ENCODE measurements at regions not wholly inside any gene's neighbourhood (a gene's known extent, or its start where the extent isn't known, plus 50 kb on each side); places are given as distances from the start of the nearest gene placed in this dataset.

DNA sequence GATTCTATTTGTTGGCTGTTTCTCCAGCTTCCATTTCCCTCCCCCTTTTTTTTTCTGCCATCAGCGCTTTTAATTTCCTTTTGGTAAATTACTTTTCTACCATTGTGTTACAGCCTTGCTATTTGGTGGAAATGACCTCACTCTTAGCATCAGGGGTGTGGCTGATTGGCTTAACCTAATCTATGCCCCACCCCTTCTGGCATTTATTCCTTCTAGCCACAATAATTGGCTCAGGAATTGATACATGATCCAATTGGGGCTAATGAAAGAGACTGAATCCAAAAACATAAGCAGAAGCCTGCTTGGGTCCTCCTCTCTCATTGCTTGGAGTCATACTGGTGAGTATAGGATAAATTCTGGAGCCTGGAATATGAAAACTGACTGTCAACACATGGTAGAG, 402.4 kb upstream of the LRRC4C start:
- DNase-seq (ENCODE audit: low spot score), result no peak

DNA sequence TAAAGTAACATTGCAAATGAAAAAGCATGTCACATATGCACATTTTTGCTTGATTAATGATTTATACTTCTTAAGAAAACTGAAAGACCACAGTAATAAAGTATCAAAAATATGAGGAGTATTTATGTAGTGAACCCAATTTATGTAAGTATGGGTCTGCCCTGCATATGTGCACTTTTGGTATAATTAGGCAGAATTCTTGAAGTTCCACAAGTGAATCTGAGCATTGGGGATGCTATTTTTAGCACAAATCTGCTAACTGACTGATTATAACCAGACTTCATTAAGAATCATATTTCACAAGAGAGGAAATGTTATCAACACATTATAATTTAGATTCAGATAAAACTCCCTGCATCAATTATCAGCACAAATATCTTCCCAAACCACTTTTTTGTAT, 407.1 kb upstream of the LRRC4C start:
- DNase-seq (ENCODE audit: low spot score), result no peak

DNA sequence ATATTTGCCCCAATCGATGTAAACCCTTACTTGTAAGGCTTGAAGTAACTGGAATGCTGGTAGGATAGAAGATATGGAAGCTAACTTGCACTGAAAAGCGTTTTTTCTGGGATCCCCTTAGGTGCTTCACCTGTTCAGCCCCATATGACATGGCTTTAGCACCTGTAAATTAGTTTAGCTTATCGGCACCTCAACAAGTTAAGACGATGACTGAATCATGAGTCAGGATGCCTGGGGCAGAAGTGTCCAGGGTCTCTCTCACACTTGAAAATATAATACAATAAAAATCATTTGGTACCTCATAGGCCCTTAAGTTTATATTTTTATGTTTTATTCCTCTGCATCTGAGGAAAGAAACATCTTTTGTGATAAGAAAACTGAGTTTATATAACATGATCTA, 409.2 kb upstream of the LRRC4C start:
- DNase-seq (ENCODE audit: low spot score), result no peak

DNA sequence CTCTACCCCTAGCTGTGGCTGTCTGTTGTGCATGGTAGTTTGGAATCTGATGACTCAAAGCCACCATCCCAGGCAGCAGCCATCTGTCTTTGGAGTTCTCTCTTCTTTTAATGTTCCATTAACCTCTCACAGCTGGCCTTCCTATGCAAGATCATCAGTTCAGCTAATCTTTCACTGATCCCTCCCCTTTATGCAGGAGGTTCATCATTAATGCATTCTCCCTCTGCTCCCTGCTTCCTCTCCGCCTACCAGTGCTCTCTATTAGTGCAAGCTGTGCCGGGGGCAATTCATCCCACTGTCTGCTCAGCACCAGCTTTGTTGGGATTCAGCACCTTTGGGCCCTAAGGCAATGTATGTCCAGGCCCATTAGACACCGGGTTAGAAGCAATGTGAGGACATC, 413.0 kb upstream of the LRRC4C start:
- DNase-seq (ENCODE audit: low spot score), result no peak

DNA sequence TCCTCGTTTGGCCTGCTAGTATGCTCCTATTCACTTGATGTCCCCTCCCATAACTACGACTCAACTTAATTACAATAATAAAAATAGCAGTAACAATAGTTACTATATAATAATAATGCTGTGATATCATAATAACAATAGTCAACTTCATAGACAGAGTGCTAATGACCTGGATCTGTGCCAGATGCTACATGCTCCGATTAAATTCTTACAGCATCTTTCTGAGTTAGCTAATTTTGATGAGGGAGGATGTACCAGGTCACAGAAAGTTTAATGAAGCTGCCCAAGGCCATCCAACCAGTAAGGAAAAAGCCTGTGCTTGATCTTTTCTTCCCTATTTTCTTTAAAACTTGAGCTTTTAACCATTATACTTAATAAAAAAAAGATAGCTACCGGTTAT, 413.4 kb upstream of the LRRC4C start:
- no peak for DNase-seq (ENCODE audit: low spot score)

DNA sequence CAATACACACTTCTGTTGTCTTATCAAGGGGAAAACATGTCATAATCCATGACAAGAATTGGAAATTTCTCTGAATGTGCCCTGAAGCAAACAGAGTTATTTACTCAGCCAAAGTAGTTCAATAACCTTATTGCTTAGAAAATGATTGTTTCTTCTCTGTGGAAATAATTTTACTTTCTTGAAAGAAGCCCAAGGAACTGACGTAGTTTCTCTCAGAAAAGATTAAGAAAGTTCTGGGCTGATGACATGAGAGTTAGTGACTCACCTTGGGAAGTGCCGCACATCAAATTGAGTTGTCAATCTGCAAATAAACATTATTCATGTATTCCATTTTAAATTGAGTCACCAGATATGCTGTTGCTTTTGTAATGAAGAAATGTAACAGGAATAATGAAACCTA, 418.6 kb upstream of the LRRC4C start:
- no peak for DNase-seq (ENCODE audit: low spot score)

DNA sequence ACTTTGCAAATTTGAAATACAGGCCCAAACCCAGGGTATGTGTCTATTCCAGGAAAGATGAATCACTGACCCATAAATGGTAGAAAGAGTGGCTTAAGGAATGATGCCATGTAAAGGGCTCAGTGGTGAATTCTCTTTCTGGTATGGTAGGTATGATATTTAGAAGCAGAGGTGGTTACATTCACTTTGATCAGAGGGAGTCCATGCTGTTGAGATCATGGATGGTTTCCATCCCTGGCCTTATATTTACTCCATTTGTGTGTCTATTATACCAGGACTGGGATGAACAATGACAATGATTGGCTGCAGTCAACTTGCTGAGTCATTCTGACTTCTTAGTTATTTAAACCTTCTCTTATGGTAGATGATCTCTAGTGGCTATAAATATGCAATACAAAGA, 419.8 kb upstream of the LRRC4C start:
- no peak for DNase-seq (ENCODE audit: low spot score)

DNA sequence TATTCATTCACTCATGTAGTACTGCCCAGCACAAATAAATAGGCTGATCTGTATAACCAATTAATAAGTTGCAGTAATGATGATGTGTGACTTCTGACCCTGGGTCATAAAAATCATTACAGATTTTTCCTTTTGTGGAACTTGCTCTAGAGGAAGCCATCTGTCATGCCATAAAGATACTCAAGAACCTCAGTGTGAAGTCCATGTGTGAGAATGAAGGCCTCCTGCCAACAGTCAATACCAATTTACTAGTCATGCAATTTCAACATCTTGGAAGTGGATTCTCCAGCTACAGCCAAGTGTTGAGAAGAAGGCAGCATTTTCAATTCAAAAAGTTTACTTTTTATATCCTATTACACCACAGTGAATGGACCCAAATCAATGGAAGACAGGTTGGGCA, 435.6 kb upstream of the LRRC4C start:
- no peak for DNase-seq (ENCODE audit: low spot score)

DNA sequence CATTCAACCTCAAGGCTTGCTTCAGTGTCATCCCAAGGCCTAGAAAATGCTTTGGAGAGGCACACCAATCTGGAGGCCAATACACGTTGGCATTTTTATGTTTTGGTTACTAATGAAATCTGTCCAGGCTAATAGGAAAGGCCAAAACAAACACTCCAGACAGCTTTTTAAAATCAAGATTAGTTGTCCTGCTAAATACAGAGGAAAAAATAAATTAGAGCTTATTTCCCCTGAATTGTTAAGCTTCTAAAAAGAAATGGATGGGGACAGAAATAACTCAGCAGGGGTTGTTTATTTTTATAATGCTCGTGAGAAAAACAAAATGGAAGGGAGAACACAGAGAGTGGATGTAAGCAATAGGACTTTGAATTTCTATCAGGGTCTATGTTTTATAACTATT, 438.5 kb upstream of the LRRC4C start:
- no peak for DNase-seq (ENCODE audit: low spot score)

DNA sequence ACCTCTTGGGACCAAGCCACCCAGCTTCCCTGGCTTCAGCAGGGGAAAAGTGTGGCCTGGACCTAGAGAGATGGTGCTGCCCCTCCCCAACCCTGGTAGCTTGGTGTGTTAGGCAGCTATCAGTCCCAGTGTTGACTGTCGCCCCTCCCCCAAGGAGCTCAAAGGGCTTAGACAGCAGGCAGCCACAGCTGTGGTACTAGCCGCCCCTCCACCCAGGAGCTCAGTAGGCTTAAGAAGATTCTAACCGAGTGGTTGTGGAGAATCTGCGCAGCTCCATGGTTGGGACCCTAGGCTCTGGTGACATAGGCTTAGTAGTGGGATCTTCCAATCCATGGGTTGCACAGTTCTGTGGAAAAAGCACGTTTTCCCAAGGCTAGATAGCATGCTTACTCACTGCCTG, 458.4 kb upstream of the LRRC4C start:
- DNase-seq (ENCODE audit: low spot score), result no peak

DNA sequence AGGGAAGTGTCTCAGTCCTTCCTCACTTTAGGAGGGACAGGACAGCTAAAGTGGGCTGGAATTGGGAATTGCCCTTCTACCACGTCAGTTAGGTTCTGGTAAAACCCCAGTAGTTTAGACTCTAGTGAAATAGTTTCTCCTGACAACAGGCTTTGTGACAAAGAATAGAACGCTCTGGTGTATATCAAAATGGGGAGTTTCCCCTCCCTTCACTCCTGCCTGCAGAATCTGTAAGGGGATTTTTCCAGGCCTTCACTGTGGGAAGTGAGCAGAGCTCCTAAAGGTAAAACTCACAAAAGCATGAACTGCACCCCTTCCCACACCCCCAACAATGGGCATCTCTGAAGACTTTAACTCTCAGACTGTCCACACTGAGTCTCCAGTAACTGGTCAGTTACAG, 460.9 kb upstream of the LRRC4C start:
- no peak for DNase-seq (ENCODE audit: low spot score)

DNA sequence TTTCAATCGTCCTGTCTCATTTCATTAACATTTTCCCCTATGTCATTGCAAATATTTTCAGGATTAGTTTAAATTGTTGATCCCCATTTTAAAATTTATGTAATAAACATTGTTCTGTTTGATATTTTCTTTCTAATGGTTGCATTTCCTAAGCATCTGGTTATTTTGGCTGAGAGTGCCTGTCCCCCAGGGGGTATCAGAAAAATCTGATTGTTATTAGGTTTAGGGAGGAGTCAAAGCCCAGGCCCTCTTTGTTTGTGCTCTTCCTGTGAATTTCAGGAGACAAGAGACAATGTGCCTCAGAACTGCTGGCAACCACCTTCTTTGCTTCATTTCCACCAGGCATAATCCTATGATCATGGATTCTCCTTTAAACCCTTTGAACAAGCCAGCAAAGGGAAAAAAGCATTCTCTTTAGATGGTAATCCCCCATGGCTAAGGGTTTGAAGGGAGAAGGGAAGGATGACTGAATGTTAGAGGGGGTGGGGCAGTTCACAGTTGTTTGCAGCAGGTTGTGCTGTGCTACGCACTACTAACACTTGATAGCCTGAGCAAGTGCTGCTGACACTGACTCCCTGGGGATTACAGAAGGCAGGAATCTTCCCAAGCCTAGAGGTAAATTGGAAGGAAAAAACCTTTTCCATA, 462.4 kb upstream of the LRRC4C start:
- DNase-seq (ENCODE audit: low spot score), result no peak

DNA sequence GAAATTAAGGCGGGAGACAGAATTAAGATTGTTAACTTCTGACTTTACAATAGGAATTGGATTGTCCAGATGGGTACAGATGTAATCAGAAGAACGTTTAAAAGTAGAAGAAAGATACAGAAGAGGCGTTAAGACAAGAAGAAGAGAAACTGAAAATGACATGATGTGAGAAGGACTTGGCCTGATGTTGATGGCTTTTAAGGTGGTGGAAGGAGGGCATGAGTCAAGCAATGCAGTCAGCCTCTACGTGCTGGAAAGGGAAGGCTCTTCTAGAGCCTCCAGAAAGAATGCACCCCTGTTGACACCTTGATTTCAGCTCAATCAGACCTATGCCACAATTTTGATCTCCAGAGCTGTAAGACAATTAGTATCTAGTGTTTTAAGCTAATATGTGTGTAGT, 466.9 kb upstream of the LRRC4C start:
- no peak for DNase-seq (ENCODE audit: low spot score)

DNA sequence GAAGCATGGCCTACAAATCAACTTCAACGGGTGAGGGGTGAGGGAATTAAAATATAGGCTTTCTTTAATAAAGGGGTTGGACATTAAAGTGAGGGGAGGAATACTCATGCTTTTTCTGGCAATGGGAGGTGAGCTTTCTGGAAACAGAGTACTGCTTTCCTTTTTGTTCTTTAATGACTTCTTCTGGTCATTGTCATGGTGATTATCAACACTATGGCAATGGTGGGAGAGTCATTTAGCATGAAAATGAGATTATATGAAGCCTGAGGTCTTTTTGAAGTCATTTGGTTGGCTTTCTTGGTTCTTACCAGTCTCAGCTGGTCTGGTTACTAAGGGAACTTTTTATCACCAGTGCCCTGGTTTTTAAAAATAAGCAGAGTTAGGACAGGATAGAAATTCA, 475.8 kb upstream of the LRRC4C start:
- DNase-seq (ENCODE audit: low spot score), result no peak

DNA sequence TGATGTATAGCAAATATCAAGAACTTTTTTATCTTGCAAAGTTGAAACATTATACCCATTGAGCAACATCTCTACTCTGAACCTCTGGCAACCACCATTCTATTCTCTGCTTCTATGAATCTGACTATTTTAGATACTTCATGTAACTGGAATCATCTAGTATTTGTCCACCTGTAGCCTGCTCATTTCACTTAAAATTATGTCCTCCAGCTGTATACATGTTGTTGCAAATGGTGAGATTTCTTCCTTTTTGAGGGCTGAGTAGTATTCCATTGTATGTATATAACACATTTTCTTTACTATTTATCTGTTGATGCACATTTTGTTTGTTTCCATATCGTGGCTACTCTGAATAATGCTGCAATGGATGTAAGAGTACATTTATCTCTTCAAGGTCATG, 476.3 kb upstream of the LRRC4C start:
- DNase-seq (ENCODE audit: low spot score), result no peak

DNA sequence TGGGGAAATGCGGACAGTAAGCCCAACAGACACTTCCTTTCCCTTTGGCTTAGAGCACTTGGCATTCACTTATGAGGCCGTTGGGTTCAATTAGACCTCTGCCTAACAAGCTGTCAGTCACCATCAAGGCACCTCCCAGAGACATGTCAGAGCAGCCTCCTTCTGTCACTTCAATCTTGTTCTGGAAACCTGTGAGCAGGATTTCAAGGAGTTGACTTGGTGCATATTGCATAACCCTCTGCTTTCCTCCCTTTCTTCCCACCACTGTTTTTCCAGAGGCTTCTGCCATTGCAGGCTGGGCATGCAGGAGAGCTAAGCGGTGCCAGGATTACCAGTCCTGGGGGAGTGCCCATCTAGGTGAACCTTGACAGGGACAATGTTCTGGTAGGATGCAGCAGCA, 484.2 kb upstream of the LRRC4C start:
- no peak for DNase-seq (ENCODE audit: low spot score)

DNA sequence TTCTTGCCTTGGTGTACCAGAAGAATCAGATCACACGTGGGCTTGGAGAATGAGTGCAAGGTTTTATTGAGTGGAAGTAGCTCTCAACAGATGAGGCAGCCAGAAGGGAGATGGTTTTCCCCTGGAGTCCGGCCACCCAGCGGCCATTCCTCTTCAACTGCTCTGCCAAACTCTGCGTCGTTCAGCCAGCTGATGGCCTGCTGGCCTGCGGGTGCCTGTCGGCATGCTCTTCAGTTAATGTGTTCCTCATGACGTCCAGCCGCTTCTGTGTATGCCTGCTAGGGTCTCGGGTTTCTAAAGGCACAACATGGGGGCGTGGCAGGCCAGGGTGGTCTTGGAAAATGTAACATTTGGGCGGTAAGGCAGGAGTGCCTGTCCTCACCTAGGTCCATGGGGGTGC, 487.9 kb upstream of the LRRC4C start:
- no peak for DNase-seq (ENCODE audit: low spot score)

DNA sequence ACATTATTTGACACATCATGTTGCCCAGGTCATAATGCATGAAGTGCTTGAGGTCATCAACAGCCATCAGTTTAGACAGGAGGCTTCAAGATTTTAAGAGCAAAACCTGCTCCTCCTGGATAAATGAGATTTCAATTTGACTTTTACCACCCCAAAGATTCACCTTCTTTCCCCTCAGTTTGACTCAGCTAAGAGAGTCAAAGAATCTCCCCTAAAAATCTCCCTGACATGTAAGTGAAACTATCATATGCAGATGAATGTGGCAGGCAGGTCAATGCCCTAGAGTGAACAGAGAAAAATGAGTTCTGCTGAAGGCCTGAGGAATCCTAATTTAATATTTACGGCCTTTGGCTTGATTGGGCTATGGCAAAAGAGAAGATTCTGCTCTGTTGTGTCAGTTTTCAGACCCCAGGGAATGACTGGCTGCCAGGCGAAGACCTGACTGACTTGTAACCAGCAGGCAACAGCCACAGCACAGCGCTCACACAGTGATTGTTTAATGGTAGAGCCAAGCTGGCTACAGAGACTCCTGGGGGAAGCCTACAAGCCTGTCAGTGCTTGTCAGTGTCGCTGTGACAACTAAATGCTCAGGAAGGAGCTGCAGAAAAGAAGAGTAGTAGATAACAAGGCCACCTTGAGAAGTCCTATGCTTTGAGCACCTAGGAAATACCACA, 491.2 kb upstream of the LRRC4C start:
- DNase-seq (ENCODE audit: low spot score), result no peak

DNA sequence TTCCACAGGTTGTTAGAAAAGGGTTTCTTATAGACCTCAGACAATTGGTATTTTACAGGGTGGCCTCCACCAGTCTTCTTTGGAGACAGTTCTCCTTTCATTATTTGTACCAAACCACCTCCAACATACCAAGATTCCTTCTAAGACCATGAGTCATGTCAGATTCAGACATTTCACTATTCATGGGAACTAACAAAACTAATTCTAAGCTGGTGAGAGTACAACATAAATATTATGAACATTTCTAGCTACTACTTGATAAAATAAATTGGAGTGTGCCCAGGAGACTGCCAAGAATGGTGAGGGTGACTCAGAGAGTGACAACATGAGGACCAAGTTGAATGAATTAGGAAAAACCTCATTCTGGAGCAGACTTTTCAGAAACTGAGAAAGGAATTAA, 494.6 kb upstream of the LRRC4C start:
- no peak for DNase-seq (ENCODE audit: low spot score)

DNA sequence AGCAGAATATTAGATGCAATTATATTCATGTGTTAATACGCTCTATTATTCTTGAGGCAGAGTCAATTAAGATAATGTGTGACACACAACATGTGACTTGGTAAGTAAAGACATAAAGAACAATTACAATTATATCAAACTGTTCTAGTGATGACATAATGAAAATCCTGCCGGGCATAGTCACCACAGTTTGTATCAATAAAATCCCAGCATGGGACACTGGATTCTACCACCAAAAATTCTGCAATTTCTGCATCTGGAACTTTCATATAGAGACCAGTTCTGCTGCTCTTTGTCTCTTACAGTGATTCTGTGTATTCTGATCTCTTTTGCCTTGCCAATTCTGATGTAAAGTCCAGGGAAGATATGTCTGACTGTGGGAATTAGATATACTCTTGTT, 495.6 kb upstream of the LRRC4C start:
- no peak for DNase-seq (ENCODE audit: low spot score)

DNA sequence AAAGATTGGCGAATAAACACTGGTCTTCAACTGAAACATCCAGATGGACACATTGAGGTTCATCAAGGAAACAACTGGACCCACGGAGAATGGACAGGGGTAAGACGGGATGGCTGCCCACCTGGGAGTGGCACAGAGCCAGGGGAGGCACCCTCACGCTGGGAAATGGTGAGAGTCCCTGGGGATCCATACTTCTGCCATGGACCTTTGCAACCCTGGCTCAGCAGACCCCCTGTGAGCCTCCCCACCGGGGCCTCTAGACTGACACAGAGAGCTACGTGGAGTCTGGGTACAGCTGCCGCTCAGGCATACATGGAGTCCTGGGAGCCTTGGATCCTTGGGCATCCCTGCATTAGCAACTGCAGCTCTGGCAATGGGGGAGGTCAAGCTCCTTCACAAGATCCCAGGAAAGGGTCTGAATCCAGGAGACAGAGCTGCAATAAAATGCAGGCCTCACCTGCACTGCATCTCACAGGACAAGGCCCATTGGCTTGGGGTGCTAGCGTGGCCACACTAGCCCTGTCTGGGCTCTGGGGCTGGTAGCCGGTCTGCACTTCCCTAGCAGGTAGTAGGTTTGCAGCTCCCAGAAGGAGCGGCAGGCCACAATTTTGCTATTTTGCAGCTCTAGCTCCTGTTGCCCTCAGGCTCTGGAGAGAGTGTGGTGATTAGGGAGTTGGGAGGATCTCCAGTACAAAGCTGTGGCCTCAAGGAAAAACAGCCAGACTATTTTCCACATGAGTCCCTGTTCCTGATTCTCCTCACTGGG, 496.4 kb upstream of the LRRC4C start:
- DNase-seq (ENCODE audit: low spot score), result no peak

DNA sequence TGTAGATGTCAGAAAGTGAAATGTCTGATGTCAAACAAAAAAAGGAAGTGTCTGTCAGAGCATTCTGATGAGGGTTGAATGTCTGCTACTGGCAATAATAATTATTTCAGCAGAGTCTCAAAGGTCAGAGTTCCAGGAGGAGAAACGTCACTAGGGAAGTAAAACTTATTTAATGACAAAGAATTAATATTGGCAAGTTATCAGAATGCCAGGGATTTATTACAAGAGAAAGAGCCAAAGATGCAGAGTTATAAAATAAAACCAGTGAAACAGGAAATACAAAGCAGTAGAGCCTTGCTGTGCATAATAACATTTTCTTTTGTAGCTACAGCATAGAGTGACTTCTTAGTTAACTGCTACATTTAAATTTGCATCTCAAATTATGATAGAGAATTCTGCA, 504.0 kb upstream of the LRRC4C start:
- DNase-seq (ENCODE audit: low spot score), result no peak

DNA sequence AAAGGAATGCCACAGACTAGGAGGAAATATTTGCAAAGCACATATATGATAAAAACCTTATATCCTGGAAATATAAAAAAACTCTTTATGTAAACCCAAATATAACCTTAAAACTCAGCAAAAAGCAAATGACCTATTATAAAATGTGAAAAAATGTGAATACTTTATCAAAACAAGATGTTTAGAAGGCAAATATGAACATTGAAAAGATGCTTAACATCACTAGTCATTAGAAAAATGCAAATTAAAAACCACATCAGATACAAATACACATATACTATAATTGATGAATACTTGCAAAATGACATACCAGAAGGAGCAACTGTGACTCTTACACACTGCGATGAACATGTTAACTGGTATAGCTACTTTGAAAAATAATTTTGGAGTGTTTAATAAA, 511.2 kb upstream of the LRRC4C start:
- no peak for DNase-seq (ENCODE audit: low spot score)

DNA sequence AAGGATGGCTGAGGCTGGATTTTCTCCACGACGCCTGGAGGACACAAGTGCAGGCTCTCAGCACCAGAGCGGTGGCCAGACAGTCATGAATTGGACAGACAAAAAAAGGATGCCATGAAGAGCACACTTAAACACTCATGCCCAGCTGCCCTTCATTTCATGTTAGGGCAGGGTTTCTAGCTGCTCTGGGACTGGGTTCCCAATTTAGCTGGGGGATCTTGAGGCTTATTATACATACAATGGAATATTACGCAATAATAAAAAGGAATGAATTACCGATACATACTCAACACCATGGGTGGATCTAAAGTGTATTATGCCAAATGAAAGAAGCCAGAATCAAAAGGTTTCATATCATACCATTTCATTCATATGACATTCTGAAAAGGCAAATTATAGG, 512.1 kb upstream of the LRRC4C start:
- DNase-seq (ENCODE audit: low spot score), result no peak
